SU-DHL-6 (cell line): ENCODE measurements at regions not wholly inside any gene's neighbourhood (a gene's known extent, or its start where the extent isn't known, plus 50 kb on each side); places are given as distances from the start of the nearest gene placed in this dataset.

Experiments used
- EZH2phosphoT487 ChIP-seq: fragments of 200-600 bp; sonication (generic), shearing (Covaris generic); conservative IDR thresholded peaks from 2 replicates; pipeline ENCODE4 v1.6.1; 2018; ENCODE audit warnings: mild to moderate bottlenecking, antibody characterized with exemption, low read length, moderate library complexity, mixed read lengths
- TF ChIP-seq, protein P1 (sequence below): fragments of 200-600 bp; sonication (generic); IDR thresholded peaks from one replicate; pipeline ENCODE4 v1.5.1; 2017; ENCODE audit warnings: antibody characterized with exemption, mild to moderate bottlenecking, low read length, moderate library complexity; ENCODE audit not compliant: insufficient read depth, poor library complexity, severe bottlenecking

DNA sequence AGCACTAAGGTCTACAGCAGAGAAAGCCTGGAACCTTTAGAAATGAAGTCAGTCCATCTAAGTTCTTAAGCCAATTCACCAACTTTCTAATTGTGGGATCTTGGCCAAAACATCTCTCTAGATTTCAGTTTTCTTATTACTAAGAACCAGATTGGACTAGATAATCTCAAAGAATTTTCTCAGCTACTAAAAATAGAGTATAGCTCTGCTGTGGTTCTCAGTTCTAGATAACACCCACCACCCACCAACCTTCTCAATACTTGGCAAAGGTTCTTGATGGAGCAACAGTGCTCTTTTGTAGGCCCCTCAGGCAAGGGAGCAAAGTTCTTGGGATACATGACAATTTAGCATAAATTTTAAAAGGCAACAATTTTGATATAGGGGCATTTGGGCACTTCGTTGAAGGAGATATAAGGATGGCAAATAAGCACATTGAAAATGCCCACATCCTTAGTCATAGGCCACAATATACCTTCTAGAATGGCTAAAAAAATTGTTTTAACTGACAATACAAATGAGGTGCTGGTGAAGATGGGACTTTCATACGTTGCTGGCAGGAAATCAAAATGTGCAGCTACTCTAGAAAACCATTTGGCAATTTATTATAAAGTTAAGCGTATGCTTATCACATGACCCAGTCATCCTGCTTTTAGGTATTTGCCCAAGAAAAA lies 74.4 kb upstream of the TMEM132E start:
- TF ChIP-seq, protein P1, sequence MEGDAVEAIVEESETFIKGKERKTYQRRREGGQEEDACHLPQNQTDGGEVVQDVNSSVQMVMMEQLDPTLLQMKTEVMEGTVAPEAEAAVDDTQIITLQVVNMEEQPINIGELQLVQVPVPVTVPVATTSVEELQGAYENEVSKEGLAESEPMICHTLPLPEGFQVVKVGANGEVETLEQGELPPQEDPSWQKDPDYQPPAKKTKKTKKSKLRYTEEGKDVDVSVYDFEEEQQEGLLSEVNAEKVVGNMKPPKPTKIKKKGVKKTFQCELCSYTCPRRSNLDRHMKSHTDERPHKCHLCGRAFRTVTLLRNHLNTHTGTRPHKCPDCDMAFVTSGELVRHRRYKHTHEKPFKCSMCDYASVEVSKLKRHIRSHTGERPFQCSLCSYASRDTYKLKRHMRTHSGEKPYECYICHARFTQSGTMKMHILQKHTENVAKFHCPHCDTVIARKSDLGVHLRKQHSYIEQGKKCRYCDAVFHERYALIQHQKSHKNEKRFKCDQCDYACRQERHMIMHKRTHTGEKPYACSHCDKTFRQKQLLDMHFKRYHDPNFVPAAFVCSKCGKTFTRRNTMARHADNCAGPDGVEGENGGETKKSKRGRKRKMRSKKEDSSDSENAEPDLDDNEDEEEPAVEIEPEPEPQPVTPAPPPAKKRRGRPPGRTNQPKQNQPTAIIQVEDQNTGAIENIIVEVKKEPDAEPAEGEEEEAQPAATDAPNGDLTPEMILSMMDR = no peak
- TF ChIP-seq EZH2phosphoT487 = no peak
